Activated CD4-positive, CD25-positive, alpha-beta regulatory T cell treated with anti-CD3 and anti-CD28 coated beads, Interleukin-2, amount 50 U/mL, for 72 hours (primary cell): ENCODE measurements at regions not wholly inside any gene's neighbourhood (a gene's known extent, or its start where the extent isn't known, plus 50 kb on each side); places are given as distances from the start of the nearest gene placed in this dataset.

Experiments
- DNase-seq: peaks from one replicate; pipeline ENCODE4 v3.0.0; 2021

DNA sequence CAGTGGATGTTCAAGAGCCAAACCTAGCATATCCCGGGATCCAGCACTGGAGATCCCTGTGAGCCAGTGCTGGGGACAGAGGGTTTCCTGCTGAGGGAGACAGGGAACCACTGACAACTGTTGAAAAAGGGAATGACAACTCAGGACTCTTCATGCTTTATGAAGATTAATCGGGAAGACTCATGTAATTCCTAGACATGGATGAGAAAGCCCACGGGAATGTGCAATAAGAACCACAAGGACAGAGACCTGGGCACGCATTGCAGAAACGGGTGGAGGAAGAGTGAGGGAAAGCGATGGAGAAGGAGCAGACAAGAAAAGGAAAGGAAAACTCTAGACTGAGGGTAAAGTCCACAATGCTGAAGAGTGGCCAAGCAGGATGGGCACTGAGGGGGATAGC is 296.0 kb downstream of the PCNX1 start:
- DNase-seq = no peak

DNA sequence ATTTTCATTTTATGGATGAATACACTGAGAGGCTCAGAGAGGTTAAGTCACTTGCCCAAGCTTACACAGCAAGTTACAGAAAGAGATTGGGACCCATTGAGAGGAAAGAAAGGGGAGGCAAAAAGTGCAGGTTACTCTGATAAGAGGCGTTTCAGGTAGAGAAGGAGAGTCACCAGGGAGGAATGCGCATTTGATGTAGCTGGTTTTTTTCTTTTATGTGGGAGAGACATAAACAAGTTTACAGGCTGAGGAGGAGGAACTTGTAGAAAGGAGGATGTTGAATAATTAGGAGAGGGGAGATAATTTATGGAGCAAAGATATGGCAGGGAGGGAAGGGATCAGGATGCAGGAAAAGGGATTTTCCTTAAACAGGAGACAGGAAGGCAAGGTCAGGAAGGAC is 297.0 kb downstream of the PCNX1 start:
- DNase-seq = no peak

DNA sequence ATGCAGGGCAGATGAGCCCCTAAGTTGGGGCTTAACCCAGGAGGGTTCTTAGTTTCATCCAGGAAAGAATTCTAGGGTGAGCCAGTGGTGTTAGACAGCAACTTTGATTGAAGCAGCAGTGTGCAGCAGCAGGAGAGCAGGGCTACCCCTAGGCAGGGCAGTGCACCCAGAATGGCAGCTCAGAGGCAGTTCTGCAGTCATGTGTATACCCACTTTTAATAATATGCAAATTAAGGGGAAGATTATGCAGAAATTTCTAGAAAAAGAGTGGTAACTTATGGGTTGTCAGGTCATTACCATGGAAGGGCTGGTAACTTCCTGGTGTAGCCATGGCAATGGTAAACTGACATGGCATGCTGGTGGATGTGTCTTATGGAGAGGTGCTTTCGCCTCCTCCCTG is 297.5 kb downstream of the PCNX1 start:
- no peak for DNase-seq

DNA sequence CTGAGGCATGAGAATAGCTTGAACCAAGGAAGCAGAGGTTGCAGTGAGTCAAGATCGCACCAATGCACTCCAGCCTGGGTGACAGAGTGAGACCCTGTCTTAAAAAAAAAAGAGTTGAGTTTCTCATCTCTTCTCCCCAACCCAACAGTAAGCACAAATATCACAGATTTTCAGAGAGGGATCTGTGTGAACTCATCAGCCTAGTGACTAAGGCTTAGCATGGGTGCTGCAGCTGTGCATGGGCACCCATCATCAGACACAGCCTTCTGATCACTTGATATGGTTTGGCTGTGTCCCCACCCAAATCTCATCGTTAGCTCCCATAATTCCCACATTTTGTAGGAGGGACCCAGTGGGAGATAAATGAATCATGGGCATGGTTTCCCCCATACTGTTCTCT is 298.9 kb downstream of the PCNX1 start:
- DNase-seq = no peak

DNA sequence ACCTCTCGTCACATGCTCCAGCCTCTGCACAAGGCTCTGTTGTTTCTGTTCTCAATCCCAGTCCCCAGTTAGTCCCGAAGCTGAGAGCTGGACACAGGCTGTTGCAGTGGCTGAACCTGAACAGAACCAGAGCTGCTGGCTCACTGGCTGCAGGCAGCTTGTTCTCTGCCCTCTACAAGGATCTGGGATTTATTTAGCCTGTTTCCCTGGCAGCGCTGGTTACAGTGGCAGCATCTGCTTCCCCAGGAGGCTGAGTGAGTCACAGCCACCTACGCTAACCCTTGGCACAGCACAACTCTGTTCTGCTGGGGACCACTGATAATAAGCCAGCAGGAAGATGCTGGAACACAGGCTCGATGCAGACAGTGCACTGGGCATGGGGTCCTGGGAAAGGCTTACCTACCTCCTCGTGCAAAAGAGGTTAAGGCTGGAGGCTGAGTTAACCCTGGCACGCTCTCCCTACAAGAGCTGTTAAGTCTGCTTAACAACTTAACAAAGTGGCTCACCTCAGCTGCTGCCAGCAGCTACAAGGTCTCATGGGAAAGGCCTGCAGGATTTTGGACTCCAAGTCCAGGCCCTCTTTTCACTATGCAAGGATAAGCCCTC is 299.6 kb downstream of the PCNX1 start:
- no peak for DNase-seq

DNA sequence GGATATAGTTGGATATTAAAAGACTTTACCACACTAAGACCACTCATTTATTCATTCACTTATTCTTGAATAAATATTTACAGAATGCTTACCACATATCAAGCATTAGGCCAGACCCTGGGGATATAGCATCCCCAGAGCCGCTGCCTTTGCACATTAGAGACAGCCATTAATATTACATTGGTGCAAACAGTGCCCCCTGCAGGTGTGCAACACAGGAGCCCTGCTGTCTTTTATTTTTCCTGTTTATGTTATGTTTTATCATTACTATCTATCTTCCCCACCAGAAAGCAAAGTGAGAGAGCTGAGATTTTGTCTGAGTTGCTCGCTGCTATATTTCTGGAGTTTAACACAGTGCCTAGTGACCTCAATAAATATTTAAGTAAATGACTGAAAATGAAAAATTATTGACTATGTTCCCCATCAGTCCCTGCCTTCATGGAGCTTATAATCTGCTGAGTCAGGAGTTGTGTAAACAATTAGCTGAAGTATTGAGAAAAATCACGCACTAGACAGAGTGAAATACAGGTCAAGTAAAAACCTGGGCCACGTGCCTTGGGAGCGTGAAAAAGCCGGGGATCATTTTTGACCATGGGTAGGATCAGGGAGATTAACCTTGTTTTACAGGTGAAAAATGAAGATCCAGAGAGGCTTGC is 301.6 kb downstream of the PCNX1 start:
- no peak for DNase-seq

DNA sequence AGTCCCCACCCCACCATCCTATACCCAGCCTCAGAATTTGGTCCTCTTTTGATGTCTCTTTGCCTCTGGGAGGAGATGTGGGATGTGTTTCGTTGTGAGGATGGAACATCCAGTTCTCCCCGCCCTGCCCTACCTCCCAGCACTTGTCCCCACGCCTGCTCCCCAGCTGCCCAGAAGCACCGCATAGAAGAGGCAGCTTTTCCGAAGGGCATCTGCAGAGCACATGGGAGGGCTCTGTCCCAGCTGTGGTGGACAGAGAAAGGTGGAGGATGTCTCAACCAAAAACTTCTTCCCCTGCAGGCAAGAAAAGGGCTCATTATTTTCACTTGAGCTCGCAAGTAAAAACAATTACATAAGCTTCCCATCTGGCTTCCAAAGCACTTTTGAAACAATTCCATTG is 302.6 kb downstream of the PCNX1 start:
- no peak for DNase-seq

DNA sequence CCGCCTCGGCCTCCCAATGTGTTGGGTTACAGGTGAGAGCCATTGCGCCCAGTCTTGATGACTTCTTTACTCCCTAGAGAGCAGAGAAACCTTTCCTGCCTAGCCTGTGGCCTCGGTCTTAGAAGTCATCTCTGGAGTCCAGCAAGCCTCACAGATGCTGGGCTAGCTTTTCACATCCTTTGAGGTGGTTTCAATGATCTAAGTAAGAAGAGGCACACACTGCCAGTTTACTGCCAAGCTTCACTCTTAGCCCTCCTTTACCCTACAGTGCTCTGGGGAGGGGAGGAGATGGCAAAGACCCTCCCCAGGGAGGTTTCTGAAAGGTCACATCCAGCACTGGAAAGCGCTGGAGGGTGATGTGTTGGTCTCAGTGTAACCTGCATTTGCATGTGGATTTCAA is 304.8 kb downstream of the PCNX1 start:
- DNase-seq = no peak

DNA sequence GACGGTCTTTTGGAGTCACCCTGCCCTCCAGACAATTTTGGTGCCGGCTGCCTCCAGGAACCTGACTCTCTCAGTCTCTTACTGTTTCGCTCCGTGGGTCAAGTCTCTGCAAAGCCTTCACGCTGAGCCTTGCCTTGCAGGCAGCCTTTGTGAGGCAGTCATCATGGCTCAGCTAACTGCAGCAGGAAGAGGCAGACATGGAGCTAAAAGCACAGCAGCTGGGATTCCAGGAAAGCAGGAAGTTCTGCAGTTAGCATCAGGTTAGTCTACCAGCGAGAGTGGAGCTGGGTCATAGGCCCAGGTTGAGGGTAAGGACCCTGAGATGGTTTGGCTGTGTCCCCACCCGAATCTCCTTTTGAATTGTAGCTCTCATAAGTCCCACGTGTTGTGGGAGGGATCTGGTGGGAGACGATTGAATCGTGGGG is 305.4 kb downstream of the PCNX1 start:
- DNase-seq = no peak

DNA sequence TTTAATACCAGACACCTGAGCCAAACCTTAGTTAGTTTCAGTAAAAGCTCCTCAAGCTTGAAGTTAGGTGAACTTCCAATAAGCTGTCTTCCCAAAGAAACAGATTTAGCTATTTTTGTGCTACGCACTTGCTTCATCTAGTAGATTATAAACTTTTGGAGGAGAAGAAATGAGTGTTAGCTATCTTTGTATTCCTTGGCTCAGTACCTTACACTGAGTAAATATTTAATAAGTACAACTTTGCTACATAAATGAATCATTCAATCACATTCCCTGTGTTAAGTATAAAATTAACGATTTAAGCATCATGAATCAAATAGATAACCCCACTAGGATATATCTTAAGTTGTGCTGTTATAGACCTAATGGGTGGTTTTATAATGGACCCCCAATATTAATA is 307.0 kb downstream of the PCNX1 start:
- DNase-seq = no peak

DNA sequence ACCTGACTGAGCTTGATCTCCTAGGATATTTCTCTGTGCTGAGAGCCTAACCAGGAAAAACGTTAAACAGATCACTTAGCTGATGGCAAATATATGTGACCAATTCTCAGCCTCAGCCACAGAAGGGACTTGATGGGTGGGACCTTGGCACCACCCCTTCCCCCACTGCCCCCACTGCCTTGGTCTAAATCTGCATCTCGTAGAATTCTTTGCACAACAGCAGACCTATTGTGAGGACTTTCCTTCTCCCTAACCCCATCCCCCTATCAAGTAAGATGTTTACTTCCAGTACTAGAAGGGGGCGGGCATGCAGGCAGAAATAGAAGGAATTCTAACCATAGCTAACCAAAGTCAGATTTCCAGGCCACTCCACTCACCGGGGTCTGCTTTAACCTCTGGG is 313.2 kb downstream of the PCNX1 start:
- no peak for DNase-seq

DNA sequence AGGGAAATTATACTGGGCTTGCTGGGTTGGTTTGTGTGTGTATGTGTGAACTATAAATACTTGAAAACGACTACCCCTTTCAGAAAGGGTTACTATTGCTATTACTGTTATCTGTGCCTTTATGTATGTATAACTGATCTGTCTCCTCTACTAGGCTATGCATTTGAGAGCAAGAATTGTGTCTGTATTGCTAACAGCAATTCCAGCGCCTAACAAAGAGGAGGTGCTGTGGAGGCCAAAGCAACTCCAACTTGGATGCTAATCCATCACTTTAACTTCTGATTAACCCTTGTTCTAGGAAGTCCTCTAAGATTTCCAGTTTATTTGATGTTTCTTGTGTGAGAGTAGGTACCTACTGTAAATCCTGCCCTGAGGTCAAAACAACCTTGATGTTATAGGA is 313.9 kb downstream of the PCNX1 start:
- no peak for DNase-seq

DNA sequence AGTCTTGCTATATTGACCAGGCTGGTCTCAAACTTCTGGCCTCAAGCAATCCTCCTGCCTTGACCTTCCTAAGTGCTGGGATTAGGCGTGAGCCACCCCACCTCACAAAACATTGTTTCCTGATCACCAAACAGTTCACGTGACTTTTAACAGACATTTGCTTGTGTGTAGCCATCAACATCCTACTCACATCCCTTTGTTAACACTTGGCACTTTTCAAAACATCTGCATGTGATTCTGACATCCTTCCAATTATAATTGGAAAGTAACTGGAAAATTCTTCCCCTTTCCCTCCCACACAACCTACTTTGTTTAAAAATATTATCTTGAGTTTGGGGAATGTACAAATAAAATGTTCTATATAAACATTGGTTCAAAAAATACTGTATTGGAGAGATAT is 317.9 kb downstream of the PCNX1 start:
- no peak for DNase-seq

DNA sequence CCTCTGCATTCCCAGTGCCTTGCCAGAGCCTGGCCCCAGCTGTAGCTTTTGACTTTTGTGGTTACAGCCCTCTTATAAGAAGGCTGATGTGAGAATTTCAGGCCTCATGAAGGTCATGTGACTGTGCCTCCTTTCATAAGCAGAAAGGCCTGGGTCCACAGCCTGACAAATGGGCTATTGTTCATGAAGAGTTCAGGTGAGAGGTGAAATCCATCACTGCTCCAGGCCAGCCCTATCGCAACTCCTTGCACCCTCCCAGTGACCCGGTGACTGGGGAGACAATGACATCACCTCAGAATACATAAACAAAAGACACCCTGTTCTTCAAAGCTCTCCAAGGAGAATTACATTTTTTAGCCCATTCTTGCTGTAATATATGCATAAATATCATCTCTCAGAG is 321.5 kb downstream of the PCNX1 start:
- DNase-seq = no peak

DNA sequence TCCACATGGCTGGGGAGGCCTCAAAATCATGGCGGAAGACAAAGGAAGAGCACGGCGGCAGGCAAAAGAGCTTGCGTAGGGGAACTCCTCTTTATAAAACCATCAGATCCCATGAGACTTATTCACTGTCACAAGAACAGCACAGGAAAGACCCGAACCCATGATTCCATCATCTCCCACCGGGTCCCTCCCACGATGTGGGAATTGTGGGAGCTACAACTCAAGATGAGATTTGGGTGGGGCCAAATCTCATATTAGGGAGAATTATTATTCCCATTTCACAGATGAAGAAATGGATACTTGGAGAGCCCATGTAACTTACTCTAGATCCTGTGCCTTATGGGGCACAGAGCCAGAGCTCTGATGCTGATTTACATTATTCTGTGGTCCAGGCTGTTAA is 322.6 kb downstream of the PCNX1 start:
- no peak for DNase-seq

DNA sequence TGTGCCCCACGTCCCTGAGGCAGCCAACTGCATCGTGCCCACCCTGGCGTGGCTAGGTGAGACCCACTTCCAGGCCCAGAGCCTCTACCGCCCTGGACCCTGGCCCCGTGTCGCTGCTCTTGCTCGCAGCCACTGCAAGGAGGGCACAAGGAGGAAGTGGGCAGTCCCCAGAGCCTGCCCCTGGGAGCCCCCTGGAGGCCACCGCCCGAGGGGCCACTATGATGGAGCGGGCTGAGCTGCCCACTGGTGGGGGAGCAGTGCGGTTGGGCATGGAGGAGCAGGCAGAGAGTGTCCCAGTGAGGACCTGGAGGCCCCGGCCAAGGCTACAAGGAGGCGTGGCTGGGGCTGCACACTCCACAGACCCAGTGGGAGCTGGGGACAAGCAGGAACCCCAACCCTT is 323.6 kb downstream of the PCNX1 start:
- no peak for DNase-seq

DNA sequence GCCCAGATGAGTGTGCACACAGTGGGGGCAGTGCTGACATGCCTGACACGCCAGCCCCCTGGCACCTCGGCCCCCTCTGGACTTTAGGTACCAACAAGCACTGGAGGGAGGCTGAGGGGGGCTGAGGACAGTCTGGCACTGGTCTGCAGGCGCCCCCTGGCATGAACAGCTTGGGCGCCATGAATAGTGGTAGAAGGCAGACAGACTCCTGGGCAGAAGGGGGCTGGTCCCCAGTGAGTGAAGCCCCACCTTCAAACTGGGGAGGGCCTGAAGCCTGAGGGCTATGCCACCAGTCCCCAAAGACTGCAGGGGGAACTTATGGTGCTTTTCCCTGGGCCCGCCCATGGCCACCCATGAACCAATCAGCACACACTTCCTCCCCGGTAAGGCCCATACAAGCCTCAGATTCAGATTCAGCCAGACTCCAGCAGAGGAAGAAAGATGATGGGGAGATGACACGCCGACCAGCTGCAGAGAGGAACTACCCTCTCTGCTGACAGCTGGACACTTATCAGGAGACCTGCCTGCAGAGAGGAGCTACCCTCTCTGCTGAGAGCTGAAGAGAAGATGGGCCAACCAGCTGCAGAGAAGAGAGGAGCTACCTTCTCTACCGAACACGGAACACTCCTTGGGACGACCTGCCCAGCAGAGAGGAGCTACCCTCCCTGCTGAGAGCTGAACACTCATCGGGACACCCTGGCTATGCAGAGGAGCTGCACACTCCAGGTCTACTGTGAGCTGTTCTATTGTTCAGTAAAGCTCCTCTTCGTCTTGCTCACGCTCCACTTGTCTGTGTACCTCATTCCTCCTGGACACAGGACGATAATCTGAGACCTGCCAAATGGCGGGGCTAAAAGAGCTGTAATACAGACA is 324.5 kb downstream of the PCNX1 start:
- no peak for DNase-seq

DNA sequence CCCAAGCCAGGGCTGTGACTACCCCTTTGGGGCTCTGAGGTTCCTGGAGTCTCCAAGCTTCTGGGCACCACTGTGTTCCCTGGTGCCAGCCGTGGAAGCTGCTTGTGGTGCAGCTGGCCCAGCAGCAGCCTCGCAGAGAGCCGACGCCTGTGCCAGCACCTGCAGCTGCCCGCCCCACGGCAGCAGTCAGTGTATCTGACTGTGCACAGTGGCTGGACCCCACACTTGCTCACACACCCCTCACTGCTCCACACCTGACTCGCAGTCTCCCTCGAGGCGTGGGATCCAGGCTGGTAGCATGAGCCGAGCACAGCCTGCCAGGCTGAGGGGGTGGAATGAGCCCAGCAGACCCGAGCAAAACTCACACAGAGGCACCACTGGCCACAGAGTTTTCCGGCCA is 325.2 kb downstream of the PCNX1 start:
- no peak for DNase-seq

DNA sequence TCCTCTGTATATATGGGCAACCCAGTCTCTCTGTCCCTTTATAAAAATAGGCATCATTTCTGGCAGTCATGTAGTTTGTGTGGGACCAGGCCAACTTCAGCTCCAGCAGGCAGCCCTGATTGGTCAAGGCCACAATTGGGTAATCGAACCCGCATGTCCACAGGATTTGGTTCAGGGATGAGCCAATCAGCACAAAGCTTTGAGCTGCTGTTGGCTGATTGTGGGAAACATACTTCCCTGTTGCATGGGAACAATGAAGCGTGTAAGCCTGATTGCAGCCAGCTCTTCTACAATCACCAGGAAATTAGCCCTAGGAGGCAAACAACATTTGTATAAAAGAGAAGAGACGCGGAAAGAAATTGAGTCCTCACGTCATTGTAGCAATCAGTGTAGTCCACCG is 328.6 kb downstream of the PCNX1 start:
- DNase-seq = no peak

DNA sequence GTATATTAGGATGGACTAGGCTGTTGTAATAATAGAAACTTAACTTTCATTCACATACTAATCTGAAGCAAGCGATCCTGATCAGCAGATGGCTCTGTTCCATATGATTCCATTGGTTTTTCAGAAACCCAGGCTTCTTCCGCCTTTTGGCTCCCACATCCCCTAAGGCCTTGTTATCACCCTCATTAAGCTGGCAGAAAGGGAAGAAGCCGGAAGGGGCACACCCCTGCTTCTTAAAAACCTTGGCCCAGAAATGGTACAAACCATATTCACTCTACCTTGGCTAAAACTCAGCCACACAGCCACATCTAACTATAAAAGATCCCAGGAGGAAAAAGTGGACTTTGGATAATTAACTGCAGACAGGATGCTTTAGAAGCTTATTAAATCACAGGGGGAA is 329.2 kb downstream of the PCNX1 start:
- DNase-seq = no peak

DNA sequence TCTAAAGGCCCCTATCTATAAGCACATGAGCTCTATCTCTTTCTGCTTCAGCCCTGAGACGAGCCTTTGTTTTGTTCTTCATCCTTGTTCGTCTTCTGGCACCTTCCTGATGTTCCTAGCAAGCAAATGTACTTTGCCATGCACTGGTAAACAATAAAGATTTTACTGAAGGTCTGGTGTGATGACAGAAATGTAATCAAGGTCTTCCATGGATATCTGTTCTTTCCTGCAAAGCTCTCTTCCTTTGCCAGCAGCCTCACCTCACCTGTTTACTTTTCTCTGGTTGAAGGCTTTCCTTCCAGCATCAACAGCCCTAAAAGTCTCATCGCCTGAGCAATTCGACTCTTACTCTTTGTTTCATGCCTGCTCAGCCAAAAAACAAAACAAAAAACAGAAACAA is 330.3 kb downstream of the PCNX1 start:
- DNase-seq = no peak

DNA sequence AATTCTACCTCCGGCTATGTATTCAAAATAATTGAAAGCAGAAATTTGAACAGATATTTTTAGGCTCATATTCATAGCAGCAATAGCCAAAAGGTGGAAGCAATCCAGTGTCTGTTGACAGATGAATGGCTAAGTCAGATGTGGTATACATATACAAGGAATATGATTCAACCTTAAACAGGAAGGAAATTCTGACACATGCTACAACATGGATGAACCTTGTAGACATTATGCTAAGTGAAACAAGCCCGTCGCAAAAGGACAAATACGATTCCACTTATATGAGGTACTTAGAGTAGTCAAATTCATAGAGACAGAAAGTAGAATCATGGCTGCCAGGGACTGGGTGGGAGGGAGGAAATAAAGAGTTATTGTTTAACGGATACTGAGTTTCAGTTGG is 331.6 kb downstream of the PCNX1 start:
- DNase-seq = no peak

DNA sequence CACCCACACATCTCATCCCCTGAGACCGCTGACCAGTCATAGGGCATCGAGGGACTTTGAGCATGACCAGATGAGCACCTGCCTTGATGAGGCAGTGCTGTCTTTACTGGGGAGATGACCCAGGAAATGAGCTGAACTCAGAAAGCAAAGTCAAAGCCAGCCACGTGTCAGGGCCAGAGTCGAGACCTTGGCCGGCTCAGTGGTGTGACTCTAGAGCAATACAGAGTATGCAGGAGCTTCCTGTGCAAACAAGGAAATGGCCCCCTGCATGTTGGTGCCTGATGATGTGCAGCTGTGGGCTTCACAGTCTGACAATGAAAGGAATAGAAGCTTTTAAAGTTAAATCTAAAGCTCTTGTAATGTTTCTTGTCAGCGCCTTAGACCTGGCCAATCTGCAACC is 332.9 kb downstream of the PCNX1 start:
- no peak for DNase-seq

DNA sequence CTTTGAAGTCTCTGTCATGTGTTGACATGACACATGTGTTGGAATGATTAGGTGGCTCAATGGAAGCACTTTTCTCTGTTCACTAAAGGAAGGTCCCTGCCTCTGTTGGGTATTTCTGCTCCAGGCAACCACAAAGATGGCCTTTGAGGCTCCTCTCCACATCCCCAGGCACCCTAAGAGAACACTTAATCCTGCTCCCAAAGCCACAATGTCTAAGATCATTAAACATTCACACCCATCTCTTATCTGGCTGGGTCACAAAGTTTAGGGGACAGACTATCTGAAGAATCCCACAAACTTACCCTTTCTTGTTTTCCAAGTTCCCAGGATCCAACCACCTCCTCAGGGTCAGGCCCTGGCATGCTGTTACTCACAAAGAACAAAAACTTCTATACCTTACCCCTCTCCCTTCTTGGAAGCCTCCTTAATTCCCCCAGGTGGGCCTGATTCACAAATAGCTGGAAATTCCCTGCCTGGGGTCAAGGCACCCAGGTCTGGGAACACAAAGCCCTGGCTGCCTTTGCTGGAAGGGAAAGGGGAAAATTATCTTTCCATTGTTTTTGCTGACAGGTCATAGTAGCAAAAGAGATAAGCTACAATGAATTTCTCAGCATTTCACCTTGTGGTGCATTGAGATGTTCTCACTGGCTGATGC is 333.7 kb downstream of the PCNX1 start:
- no peak for DNase-seq
